ENCODE measurements at regions not wholly inside any gene's neighbourhood (a gene's known extent, or its start where the extent isn't known, plus 50 kb on each side); places are given as distances from the start of the nearest gene placed in this dataset.

- peaks cover 11% of the 10 kb centered on the region for H3K9me3 Mint-ChIP-seq (ENCODE audit: low read depth, unreplicated experiment)
- BruUV-seq (replicated peaks) = no TSS peak
- CTCF ChIA-PET = no interaction called here
These were observed 567.7 kb downstream of the TCERG1L start for GRCh38 chr10:130743751-130744271.

GRCh38 chr10:130744631-130745030, 566.9 kb downstream of the TCERG1L start:
- no peak overlapping the region for H3K27ac Mint-ChIP-seq (ENCODE audit: unreplicated experiment)
- no TSS peak for BruUV-seq (replicated peaks)
- TF ChIP-seq CTCF (IDR thresholded peaks at IDR 0.05; ENCODE audit: unreplicated experiment) = no peak
- CTCF ChIA-PET = no interaction called here
- H3K4me3 Mint-ChIP-seq (ENCODE audit: low read depth, unreplicated experiment) = no peak overlapping the region
- H3K27me3 Mint-ChIP-seq (ENCODE audit: unreplicated experiment) = no peaks in the 10 kb centered on the region
- H3K9me3 Mint-ChIP-seq (ENCODE audit: low read depth, unreplicated experiment) = peaks cover 7% of the 10 kb centered on the region
- H3K4me1 Mint-ChIP-seq (ENCODE audit: low read depth, unreplicated experiment) = no peaks in the 10 kb centered on the region
- no peak for DNase-seq
- intact Hi-C loops (cut with micrococcal nuclease; ENCODE audit: unreplicated experiment) = no loop called here
- H3K36me3 Mint-ChIP-seq (ENCODE audit: insufficient read depth, unreplicated experiment) = peaks cover 5% of the 10 kb centered on the region

More at GRCh38 chr10:130743751-130744271, 567.7 kb downstream of the TCERG1L start:
- no peaks in the 10 kb centered on the region for H3K27me3 Mint-ChIP-seq (ENCODE audit: unreplicated experiment)
- no peaks in the 10 kb centered on the region for H3K4me1 Mint-ChIP-seq (ENCODE audit: low read depth, unreplicated experiment)
- peaks cover 5% of the 10 kb centered on the region for H3K36me3 Mint-ChIP-seq (ENCODE audit: insufficient read depth, unreplicated experiment)
- intact Hi-C loops (cut with micrococcal nuclease; ENCODE audit: unreplicated experiment) = no loop called here
- H3K27ac Mint-ChIP-seq (ENCODE audit: unreplicated experiment) = no peak overlapping the region
- H3K4me3 Mint-ChIP-seq (ENCODE audit: low read depth, unreplicated experiment) = no peak overlapping the region
- TF ChIP-seq CTCF (IDR thresholded peaks at IDR 0.05; ENCODE audit: unreplicated experiment) = no peak
- DNase-seq = no peak

- no TSS peak for BruUV-seq (replicated peaks)
- Mint-ChIP-seq H3K4me3 (ENCODE audit: low read depth, unreplicated experiment) (no peak overlapping the region), H3K27ac (ENCODE audit: unreplicated experiment) (no peak overlapping the region), H3K36me3 (ENCODE audit: insufficient read depth, unreplicated experiment) (peaks cover 5% of the 10 kb centered on the region), H3K4me1 (ENCODE audit: low read depth, unreplicated experiment) (no peaks in the 10 kb centered on the region), H3K9me3 (ENCODE audit: low read depth, unreplicated experiment) (peaks cover 4% of the 10 kb centered on the region), H3K27me3 (ENCODE audit: unreplicated experiment) (no peaks in the 10 kb centered on the region)
- TF ChIP-seq CTCF (IDR thresholded peaks at IDR 0.05; ENCODE audit: unreplicated experiment) = no peak
- CTCF ChIA-PET = no interaction called here
- no peak for DNase-seq
- intact Hi-C loops (cut with micrococcal nuclease; ENCODE audit: unreplicated experiment) = no loop called here
These were observed 566.3 kb downstream of the TCERG1L start for GRCh38 chr10:130745251-130745650.

- CTCF ChIA-PET = no interaction called here
- H3K27me3 Mint-ChIP-seq (ENCODE audit: unreplicated experiment) = no peaks in the 10 kb centered on the region
- intact Hi-C loops (cut with micrococcal nuclease; ENCODE audit: unreplicated experiment) = no loop called here
These were observed 565.7 kb downstream of the TCERG1L start for GRCh38 chr10:130745821-130746220.

More at GRCh38 chr10:130745821-130746220, 565.7 kb downstream of the TCERG1L start:
- Mint-ChIP-seq H3K36me3 (ENCODE audit: insufficient read depth, unreplicated experiment) (peaks cover 5% of the 10 kb centered on the region), H3K4me3 (ENCODE audit: low read depth, unreplicated experiment) (no peak overlapping the region), H3K9me3 (ENCODE audit: low read depth, unreplicated experiment) (peaks cover 6% of the 10 kb centered on the region), H3K4me1 (ENCODE audit: low read depth, unreplicated experiment) (no peaks in the 10 kb centered on the region), H3K27ac (ENCODE audit: unreplicated experiment) (no peak overlapping the region)
- no peak for DNase-seq
- no TSS peak for BruUV-seq (replicated peaks)
- TF ChIP-seq CTCF (IDR thresholded peaks at IDR 0.05; ENCODE audit: unreplicated experiment) = no peak
